Nucleus accumbens (tissue), 56 donors: ENCODE measurements at regions not wholly inside any gene's neighbourhood (a gene's known extent, or its start where the extent isn't known, plus 50 kb on each side); places are given as distances from the start of the nearest gene placed in this dataset.
"Not testable (repeated sequence)": the region's sequence is repeated elsewhere in the genome, so short reads cannot be mapped to it uniquely, and the experiment has no call there.

ENCODE experiments used
- DNase-seq, 56 donors: peaks; one replicate each; lab custom pipeline; 2025; lab: John Stamatoyannopoulos, UW

GRCh38 chr5:84791138-84791537, 406.5 kb upstream of the EDIL3 start:
- DNase-seq = no peak

- no peak for DNase-seq
These were observed 405.7 kb upstream of the EDIL3 start for GRCh38 chr5:84790406-84790805.

GRCh38 chr5:84783003-84783402, 398.3 kb upstream of the EDIL3 start:
- no peak for DNase-seq

DNA sequence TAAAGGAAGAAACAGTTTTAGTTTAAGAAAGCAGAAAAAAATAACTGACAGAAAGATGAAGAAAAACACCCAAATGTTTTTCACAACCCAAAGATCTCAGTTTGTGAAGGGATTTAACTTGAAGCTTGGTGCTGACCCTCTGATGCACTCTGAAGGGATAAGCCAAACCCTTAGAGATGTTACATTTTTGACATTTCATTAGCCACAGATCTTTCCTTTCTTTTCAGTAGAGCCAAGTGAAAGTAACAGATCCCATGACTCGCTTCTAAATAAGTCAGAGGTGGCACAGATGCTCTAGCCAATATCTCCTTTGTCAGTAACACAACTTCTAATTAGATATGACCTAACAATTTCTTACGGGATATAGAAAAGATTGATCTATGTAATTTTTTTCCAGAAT, 394.5 kb upstream of the EDIL3 start:
- DNase-seq = no peak

DNA sequence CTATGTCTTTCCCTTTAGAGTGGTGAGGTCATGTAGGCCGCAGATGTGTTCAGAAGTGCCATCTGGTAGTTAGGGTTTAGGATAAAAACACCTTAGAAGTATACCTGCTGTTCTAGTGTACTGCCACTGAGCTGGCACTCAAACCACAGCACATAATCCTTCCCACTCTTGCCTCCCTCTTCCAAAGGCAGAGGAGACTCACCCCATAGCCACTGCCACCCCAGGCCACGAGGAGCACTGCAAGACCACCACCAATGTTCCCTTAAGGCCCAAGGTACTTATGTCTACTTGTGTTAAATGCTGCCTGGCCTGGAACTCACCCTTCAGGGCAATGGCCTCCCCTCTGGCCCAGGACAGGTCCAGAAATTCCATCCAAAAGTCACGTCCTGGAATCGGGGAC, 379.5 kb upstream of the EDIL3 start:
- DNase-seq = no peak

GRCh38 chr5:84758008-84758407, 373.3 kb upstream of the EDIL3 start:
- DNase-seq = no peak

- no peak for DNase-seq
These were observed 368.1 kb upstream of the EDIL3 start for GRCh38 chr5:84752780-84753179.

DNA sequence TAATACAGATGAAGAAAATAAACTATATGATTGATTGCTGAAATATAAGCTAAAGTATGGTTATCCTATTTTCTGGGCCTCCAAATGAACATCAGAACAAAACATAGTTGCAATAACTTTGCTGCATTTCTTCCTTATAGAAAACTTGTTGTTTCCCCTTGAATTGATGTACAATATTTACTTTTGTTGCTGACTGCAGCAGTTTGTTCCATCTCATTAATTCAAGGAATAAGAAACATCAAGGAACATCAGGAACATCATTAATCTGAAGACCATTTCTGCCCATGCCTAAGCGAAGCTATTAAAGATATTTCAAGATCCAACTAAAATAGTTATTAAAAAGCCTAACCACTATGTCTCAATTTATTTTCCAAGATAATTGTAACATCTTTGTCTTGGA, 363.6 kb upstream of the EDIL3 start:
- DNase-seq = no peak

DNA sequence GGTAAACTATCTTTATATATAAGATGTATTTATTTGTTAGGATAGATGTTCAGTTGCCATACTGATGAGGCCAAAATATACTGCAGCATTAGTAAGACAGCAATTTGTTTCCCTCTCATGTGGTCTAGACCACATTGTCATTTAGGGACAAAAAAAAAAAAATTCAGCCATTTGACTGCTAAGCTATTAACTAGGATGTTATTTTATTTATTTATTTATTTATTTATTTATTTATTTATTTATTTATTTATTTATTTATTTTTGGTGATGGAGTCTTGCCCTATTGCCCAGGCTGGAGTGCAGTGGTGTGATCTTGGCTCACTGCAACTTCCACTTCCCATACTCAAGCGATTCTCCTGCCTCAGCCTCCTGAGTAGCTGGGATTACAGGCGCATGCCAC, 361.6 kb upstream of the EDIL3 start:
- not testable (repeated sequence) for DNase-seq

GRCh38 chr5:84741056-84741455, 356.4 kb upstream of the EDIL3 start:
- no peak for DNase-seq

- peak in 20 of 56 donors; percentile 1 to 56 (median 14) for DNase-seq
These were observed 344.6 kb upstream of the EDIL3 start for GRCh38 chr5:84729326-84729725.

DNA sequence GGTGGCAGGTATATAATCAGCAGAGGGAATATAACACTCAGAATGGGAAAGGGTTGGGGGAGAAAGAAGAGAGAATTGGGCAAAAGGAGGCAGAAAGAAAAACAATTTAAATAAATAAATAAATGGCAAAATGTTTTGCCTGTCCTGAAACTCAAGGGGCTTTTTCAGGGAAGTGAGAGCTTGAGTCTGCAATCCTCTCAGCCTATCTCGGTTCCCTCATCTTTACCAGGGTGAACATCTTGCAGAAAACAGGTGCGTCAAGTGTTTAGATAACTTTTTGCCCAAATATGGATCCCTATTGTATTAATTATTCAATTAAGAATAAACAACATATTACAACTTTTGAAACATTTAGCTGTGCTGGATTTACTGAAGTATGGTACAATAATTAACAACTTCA, 343.0 kb upstream of the EDIL3 start:
- no peak for DNase-seq

- DNase-seq = no peak
These were observed 341.4 kb upstream of the EDIL3 start for GRCh38 chr5:84725946-84726570.

DNA sequence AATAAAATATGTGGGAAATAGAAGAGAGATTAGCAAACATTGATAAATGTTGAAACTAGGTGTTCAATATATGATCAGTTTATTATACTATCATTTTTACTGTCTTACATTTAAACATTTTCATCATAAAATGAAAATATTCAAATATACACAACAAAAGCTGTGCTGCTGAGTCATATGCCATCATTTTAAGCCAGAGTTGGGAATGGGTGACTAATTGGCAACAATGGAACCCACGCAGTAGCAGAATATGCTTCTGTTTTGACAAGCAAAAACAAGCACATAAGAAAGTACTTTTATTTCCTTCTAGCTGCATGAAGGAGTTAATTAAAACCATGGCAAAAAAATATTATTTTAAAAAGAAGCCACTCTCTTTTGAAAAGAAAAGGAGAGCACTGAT, 340.0 kb upstream of the EDIL3 start:
- peak in 7 of 56 donors; percentile 2 to 12 (median 5) for DNase-seq

GRCh38 chr5:84724181-84724580, 339.5 kb upstream of the EDIL3 start:
- DNase-seq = no peak

GRCh38 chr5:84718377-84718776, 333.7 kb upstream of the EDIL3 start:
- DNase-seq = no peak

- DNase-seq = no peak
These were observed 331.0 kb upstream of the EDIL3 start for GRCh38 chr5:84715686-84716085.

DNA sequence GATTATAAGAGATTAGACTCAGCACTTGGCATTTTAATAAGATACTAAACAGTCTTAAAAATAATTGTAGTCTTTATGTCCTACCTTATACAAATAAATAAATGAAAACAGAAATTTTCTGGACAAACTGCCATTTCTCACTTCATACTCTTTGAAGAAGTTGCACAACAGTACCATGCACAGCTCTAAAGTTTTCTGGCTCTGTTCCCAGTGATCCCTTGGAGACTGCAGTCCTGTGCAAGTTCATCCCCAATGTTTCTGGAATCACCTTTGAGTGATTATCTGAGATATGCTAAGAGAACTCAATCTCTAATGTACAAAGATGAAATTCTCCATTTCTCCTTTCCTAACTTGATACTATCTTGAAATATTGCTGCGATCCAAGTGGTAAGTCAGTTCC, 330.4 kb upstream of the EDIL3 start:
- no peak for DNase-seq

GRCh38 chr5:84709075-84709474, 324.4 kb upstream of the EDIL3 start:
- no peak for DNase-seq

DNA sequence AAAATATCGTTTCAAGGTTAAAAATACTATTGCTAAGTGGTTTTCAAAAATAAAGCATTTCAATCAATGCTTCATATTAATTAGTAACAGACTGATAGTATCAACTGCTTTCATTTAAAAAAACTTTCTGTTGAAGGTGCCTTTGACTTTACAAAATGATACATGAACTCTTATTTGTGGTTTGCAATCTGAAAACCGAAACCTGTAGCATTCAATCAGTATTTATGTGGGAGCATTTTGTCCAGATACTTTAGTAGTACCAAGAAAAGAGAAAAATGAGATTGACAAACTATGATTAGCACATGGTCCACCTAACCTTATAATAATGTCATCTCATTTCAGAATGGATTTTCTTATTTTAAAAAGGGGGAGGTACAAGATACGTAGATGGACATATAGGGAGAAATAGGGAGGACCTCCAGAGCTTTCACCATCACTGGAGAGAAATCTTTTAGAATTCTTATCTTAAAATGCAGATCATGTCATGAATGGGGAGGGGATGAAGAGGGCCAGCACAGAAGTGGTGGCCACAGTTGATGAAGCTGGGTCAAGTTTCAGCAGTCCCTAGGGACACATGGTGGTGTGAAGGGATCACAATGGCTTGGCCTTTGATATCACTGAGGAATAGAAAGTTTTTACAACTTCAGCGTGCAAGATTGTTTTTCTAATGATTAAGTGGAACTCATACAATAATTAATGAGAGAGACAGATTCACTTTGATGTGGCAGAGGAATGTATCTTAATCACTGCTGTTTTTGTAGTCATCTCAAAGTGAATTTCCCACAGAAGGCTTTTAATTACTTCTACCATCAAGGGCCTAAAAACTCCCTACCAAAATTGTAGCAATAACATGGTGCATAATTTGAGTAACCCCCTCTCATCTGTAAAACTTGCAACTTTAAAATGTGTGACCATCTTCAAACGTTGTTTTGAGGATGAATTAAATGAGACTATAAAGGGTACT, 322.3 kb upstream of the EDIL3 start:
- no peak for DNase-seq

- DNase-seq = not testable (repeated sequence)
These were observed 315.9 kb upstream of the EDIL3 start for GRCh38 chr5:84700545-84700944.

DNA sequence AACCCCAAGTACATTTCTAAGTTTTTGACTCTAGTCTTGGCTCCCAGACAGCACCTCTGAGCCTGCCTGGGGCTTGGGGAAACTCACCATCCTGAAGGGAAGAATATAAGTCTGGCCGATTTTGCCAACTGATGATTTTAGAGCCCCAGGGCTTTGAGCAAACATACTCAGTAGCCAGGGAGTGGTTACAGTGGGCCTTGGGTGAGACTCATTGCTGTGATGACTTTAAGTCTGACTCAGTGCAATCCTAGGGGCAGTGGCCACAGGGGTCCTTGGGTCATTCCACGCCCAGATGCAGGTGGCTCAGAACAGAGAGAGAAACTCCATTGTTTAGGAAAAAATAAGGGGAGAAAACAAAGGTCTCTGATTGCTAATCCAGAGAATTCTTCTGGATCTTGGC, 312.0 kb upstream of the EDIL3 start:
- no peak for DNase-seq
